NK-92 (cell line): ENCODE measurements at regions not wholly inside any gene's neighbourhood (a gene's known extent, or its start where the extent isn't known, plus 50 kb on each side); places are given as distances from the start of the nearest gene placed in this dataset.

Source experiments
- DNase-seq: peaks from one replicate; lab custom pipeline; 2025; ENCODE audit not compliant: unreplicated experiment; lab: John Stamatoyannopoulos, UW

DNA sequence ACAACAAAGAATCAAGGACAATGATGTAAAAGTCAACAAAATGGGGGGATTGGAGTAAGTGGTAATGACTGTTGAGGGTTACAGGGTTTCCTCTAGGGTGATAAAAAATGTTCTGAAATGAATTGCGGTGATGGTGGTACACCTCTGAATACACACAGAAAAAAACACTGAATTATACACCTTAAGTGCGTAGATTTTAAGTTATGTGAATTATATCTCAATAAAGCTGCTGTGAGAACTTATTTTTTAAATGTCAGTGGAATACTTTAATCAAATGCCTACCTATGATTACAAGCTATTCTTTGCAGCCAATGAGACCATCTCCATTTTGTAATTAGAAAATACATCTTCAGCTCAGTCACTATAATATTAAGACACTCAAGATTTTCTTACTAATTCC is 53.5 kb downstream of the ZNF608 start:
- DNase-seq = no peak

DNA sequence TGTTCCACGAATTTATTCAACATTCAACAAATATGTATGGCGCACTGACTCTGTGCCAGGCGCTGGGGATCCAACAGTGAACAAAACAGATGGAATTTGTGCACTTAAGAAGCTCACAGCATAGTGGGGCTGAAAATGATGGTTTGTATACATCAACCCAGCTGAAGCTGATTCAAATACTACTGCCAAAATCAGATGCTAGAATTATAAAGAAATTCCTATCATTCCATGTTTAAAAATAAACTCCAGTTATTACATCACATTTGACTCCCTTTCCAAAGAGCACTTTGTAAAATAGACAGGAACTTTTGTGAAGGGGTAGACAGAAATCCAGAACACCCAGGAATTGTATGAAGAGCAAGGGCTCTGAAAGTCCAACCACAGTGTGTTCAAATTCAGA is 54.1 kb downstream of the ZNF608 start:
- no peak for DNase-seq

- no peak for DNase-seq
Observed at GRCh38 chr5:124689653-124690052, 56.8 kb downstream of the ZNF608 start.

DNA sequence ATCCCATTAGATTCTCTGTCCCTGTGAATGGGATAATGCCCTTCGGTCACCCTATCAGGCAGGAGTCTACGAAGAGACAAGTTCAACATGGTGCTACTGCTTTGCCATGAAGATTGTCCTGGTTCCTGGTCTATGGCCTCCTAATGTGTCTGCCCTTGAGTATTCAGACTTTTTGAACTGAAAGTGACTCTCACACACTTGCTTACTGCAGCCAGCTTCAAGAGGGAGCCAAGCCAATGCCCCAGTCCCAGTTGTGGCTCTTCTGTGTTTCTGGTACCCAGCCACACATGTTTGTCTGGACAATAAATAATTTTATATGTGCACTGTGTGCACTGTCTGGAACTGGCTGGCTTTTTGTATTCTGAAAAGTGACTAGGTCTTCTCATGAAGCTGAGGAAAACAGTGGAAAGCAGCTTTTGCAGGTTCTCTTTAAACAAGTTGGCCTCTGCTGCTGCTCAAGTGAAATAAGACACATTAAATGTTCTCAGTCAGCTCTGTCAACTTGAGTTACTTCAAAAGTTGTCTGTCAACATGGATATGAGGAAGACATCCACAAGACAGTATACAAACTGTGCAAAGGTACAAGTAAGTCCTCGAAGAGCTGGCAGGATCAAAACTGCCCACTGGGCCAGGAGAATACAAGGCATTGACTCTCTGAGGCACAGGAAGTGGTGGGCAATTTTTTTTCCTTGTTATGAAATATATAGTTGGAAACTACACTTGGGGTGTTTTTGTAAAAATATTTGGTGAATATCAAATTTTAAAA is 60.0 kb downstream of the ZNF608 start:
- DNase-seq = no peak

GRCh38 chr5:124685404-124685930 is 61.0 kb downstream of the ZNF608 start:
- DNase-seq = no peak

- DNase-seq = no peak
Observed at GRCh38 chr5:124683917-124684555, 62.4 kb downstream of the ZNF608 start.

DNA sequence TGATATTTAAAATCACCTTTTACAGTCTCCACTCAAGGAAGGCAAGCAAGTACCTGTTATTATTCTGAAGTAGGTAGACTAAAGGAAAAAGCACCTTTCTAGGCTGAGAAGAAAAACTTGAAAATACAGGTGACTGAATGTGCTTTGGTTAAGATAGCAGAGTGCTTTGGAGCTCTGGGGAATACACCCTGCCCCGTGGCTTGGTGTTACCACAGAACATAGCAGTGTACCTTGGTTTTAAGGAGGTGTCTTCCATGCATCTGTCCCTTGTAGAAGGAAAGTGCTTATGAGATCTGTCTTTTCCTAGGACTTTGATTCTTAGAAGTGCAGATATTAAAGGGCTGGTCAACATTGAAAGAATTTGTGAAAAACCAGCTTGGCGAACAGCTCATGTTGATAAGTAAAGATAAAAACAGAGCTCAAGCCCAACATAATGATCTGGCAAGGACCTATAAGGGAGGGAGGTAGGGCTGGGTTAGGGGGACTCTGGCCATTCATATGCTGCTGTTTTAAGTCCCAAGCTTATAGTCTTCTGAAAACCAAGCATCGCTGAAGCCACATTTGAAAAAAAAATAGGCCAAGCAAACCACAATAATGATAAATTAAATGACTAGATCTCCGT is 66.8 kb downstream of the ZNF608 start:
- no peak for DNase-seq

DNA sequence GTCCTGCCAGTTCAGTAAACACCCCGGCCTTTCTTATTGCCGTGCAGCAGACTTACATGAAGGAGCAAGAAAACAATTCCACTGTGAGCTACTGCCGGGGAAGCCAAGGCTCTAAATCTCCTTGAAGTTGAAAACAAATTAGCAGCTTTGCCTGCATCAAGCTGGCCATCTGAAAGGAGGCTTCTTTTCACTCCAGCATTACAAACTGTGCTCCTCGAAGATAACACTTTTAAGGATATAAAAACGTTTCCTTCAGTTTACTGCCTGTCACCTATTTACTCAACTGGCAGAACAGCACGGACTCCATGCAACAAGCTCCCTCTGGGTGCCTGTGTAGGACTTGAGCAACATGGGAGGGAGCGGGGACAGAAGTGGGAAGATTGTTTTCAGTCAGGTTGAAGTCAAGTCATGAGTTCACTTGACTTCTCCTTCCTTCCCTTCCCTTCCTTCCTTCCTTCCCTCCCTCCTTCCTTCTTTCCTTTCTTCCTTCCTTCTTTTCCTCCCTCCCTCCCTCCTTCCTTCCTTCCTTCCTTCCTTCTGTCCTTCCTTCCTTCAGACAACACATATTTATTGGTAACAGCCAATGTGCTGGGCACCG is 67.4 kb downstream of the ZNF608 start:
- DNase-seq = no peak

DNA sequence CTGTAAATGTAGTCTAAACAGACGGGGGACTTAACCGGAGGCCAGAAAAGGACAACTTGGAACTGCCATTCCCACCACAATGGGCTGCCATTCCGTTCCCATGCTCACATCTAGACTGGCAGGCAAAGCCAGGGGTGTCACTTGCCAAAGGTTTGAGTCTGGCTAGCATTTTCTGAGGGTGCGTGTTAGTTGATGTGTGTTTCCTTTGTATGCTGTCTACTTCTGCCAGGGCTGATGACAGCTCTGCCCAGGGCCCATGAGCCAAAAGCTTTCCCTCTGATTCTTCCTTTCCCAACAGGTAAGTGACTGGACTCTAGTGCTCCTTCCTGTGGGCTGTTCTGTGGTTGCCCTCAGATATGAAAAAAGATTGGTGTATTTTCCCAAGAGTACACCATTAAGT is 68.0 kb downstream of the ZNF608 start:
- no peak for DNase-seq

- DNase-seq = no peak
Observed at GRCh38 chr5:124677374-124678351, 68.8 kb downstream of the ZNF608 start.

DNA sequence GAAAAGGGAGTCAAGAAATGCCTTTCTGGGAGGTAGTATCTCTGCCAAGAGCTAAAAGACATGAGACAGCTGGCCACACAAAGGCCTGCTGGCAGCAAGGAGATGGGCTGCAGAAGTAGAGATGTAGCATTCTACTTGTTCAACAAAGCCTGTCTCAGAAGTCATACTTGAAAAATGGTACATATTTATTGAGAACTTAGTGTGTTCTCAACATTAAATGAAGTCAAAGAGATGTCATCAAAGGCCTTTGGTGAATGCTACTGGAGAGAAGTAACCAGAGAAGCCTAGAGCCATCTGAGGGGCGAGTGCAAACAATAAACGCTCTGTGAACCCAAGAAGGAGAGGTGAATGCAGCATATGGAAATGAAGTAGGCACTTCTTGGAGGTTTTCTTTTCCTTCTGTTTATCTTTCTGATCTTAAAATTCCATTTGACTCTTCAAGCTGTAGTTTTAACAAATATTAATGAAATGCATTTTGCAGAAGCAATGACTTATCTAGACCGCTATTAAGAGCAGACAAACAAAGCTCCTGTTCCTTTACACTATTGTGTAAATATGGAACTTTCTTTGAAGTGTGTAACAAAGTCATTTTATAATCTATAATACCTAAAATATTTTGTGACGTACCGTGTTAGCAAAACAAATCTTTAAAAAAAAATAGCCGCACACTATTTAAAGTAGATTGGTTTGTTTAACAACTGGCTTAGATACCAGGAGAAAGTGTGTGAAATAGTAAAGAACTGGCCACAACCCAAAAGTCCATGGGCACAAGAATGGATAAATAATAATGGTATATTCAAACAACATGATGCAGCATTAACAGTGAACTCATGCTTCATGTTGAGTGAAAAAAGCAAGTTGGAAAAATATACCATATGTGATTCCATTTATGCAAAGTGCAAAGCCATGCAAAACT is 70.2 kb downstream of the ZNF608 start:
- DNase-seq = no peak

- no peak for DNase-seq
Observed at GRCh38 chr5:124671193-124671592, 75.2 kb downstream of the ZNF608 start.

GRCh38 chr5:124670722-124671184 is 75.7 kb downstream of the ZNF608 start:
- DNase-seq = no peak

- no peak for DNase-seq
Observed at GRCh38 chr5:124669956-124670721, 76.3 kb downstream of the ZNF608 start.

GRCh38 chr5:124669300-124669648 is 77.2 kb downstream of the ZNF608 start:
- no peak for DNase-seq

DNA sequence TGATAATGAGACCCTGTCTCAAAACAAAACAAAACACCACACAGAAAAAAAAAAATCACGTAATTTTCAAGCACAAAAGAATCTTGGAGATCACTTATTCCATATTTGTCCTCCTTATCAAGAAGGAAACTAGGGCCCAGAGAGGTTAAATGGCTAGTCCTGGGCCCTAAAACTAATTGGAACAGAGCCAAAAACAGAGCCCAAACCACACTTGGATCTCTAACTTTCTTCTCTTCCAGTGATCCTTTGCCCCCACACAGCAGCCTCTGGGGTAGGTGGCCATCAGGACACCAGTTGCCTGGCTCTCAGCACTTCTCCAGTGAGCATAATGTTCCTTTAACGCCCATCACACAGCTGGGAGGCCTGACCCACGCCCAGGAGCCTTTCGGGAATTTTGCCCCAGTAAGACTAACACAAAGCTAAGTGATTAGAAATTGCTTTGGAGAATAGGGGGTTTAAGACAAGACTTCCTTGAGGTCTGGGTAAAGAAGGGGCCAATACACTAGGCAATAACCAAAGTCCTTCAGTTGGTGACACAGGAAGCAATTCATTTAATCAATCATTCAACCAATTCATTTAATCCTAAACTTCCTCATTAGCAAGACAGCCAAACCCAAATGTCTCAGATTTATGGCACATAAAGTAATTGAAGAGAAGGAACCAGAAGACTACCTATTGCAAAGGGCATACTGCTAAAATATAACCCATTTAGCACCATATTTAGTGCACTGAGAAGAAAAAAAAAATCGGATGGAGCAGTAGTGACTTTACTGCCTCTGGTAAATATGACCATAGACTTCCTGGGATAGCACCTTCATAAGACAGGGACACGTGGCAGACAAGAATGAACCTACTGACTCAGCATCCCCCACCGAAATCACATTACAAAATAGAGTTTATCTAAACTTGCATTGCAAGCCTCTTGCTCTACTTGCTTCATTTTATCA is 77.8 kb downstream of the ZNF608 start:
- DNase-seq = no peak

GRCh38 chr5:124665625-124666024 is 80.8 kb downstream of the ZNF608 start:
- no peak for DNase-seq

- DNase-seq = no peak
Observed at GRCh38 chr5:124665035-124665434, 81.4 kb downstream of the ZNF608 start.
